Loucy (cell line): ENCODE measurements at regions not wholly inside any gene's neighbourhood (a gene's known extent, or its start where the extent isn't known, plus 50 kb on each side); places are given as distances from the start of the nearest gene placed in this dataset.

Experiments used
- H2AFZ ChIP-seq: fragments of 200-600 bp; sonication (generic); 2 replicates; pipeline ENCODE4 v1.6.0; 2016; ENCODE audit warnings: antibody characterized with exemption, mild to moderate bottlenecking, low read length, moderate library complexity
- H3F3A ChIP-seq: fragments of 200-600 bp; 2 replicates; pipeline ENCODE4 v1.6.0; 2016; ENCODE audit warnings: antibody characterized with exemption, low read depth, mild to moderate bottlenecking
- H3K27me3 ChIP-seq: fragments of 200-600 bp; sonication (generic); 2 replicates; pipeline ENCODE4 v1.6.1; 2014; ENCODE audit warnings: low read length, mild to moderate bottlenecking; ENCODE audit not compliant: insufficient read depth, poor library complexity, severe bottlenecking
- H3K36me3 ChIP-seq: fragments of 200-600 bp; sonication (generic); 2 replicates; pipeline ENCODE4 v1.6.1; 2016; ENCODE audit warnings: low read length; ENCODE audit not compliant: insufficient read depth
- H3K4me1 ChIP-seq: fragments of 200-600 bp; sonication (generic); 2 replicates; pipeline ENCODE4 v1.5.1; 2014; ENCODE audit warnings: low read length, mild to moderate bottlenecking; ENCODE audit not compliant: insufficient read depth, poor library complexity, severe bottlenecking
- H3K4me2 ChIP-seq: fragments of 200-600 bp; sonication (generic); 2 replicates; pipeline ENCODE4 v1.6.0; 2014; ENCODE audit warnings: antibody characterized with exemption, low read length, low read depth, mild to moderate bottlenecking; ENCODE audit not compliant: poor library complexity, severe bottlenecking
- H3K4me3 ChIP-seq: fragments of 200-600 bp; sonication (generic); 2 replicates; pipeline ENCODE4 v1.5.1; 2014; ENCODE audit warnings: low read length, mild to moderate bottlenecking, mixed read lengths; ENCODE audit not compliant: poor library complexity, severe bottlenecking
- H3K79me2 ChIP-seq: fragments of 200-600 bp; sonication (generic); 2 replicates; pipeline ENCODE4 v1.6.1; 2014; ENCODE audit warnings: low read length; ENCODE audit not compliant: insufficient read depth
- H3K9ac ChIP-seq: fragments of 200-600 bp; sonication (generic); 2 replicates; pipeline ENCODE4 v1.6.0; 2014; ENCODE audit warnings: mild to moderate bottlenecking, low read depth, low read length, moderate library complexity; ENCODE audit not compliant: poor library complexity, severe bottlenecking
- H3K9me2 ChIP-seq: fragments of 200-600 bp; sonication (generic); replicated peaks from 2 replicates; pipeline ENCODE4 v1.6.1; 2016; ENCODE audit warnings: low read depth, low read length, mixed read lengths
- H3K9me3 ChIP-seq: fragments of 200-600 bp; sonication (generic); 2 replicates; pipeline ENCODE4 v1.6.1; 2014; ENCODE audit warnings: mild to moderate bottlenecking, antibody characterized with exemption, low read length, low read depth; ENCODE audit not compliant: insufficient read depth
- H4K20me1 ChIP-seq: fragments of 200-600 bp; sonication (generic); 2 replicates; pipeline ENCODE4 v1.6.0; 2014; ENCODE audit warnings: antibody characterized with exemption, low read length, mild to moderate bottlenecking; ENCODE audit not compliant: insufficient read depth, poor library complexity, severe bottlenecking
- EZH2phosphoT487 ChIP-seq: fragments of 200-600 bp; IDR thresholded peaks from 2 replicates; pipeline ENCODE4 v1.6.1; 2018; ENCODE audit warnings: antibody characterized with exemption, mild to moderate bottlenecking, moderate library complexity, borderline replicate concordance
- TF ChIP-seq, protein P1 (sequence below): fragments of 200-600 bp; sonication (generic); conservative IDR thresholded peaks from 2 replicates; pipeline ENCODE4 v1.5.1; 2014; ENCODE audit warnings: mild to moderate bottlenecking, antibody characterized with exemption, low read length

DNA sequence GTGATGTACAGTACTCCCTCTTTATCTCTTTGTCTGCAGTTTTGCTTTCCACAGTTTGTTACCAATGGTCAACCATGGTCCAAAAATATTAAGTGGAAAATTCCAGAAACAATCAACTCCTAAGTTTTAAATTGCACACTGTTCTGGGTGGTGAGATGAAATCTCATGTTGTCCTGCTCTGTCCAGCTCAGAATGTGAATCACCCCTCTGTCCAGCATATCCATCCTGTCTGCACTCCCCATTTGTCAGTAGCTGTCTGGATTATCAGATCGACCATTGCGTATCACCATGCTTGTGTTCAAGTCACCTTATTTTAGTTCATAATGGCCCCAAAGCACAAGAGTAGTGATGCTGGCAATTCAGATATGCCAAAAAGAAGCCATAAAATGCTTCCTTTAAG, 118.2 kb upstream of the PDE4B start:
- Histone ChIP-seq H3K4me1 (no peaks in the 10 kb centered on the region), H3K4me3 (no peak overlapping the region), H3K4me2 (no peak overlapping the region), H3F3A (no peaks in the 10 kb centered on the region), H4K20me1 (no peaks in the 10 kb centered on the region), H2AFZ (no peak overlapping the region), H3K9me3 (no peaks in the 10 kb centered on the region), H3K27me3 (no peaks in the 10 kb centered on the region), H3K9ac (no peak overlapping the region), H3K9me2 (no peaks in the 10 kb centered on the region), H3K36me3 (no peaks in the 10 kb centered on the region), H3K79me2 (no peaks in the 10 kb centered on the region)
- TF ChIP-seq EZH2phosphoT487, result no peak
- TF ChIP-seq, protein P1, sequence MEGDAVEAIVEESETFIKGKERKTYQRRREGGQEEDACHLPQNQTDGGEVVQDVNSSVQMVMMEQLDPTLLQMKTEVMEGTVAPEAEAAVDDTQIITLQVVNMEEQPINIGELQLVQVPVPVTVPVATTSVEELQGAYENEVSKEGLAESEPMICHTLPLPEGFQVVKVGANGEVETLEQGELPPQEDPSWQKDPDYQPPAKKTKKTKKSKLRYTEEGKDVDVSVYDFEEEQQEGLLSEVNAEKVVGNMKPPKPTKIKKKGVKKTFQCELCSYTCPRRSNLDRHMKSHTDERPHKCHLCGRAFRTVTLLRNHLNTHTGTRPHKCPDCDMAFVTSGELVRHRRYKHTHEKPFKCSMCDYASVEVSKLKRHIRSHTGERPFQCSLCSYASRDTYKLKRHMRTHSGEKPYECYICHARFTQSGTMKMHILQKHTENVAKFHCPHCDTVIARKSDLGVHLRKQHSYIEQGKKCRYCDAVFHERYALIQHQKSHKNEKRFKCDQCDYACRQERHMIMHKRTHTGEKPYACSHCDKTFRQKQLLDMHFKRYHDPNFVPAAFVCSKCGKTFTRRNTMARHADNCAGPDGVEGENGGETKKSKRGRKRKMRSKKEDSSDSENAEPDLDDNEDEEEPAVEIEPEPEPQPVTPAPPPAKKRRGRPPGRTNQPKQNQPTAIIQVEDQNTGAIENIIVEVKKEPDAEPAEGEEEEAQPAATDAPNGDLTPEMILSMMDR, result no peak

DNA sequence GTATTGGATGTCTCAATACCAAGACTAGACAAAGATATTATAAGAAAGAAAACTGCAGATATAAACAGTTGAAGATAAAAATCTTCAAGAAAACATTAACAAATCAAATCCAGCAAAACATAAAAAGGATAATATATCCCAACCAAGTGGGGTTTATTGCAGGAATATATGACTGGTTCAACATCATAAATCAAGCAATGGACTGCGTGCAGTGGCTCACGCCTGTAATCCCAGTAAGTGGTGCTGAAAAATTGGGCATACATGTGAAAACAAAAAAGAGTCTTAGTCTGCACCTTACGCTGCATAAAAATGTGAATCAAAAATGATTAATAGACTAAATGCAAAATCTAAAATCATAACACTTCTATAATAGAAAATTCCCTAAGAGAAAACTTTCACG, 112.9 kb upstream of the PDE4B start:
- no peak overlapping the region for H3K4me2 ChIP-seq
- no peaks in the 10 kb centered on the region for H3K4me1 ChIP-seq
- H2AFZ ChIP-seq, result no peak overlapping the region
- no peak overlapping the region for H3K4me3 ChIP-seq
- TF ChIP-seq, protein P1, result no peak
- TF ChIP-seq EZH2phosphoT487, result no peak
- H3K9me3 ChIP-seq, result no peaks in the 10 kb centered on the region
- no peak overlapping the region for H3K9ac ChIP-seq
- no peaks in the 10 kb centered on the region for H3K9me2 ChIP-seq
- no peaks in the 10 kb centered on the region for H3K27me3 ChIP-seq
- no peaks in the 10 kb centered on the region for H3F3A ChIP-seq
- H3K79me2 ChIP-seq, result no peaks in the 10 kb centered on the region
- no peaks in the 10 kb centered on the region for H4K20me1 ChIP-seq
- no peaks in the 10 kb centered on the region for H3K36me3 ChIP-seq

DNA sequence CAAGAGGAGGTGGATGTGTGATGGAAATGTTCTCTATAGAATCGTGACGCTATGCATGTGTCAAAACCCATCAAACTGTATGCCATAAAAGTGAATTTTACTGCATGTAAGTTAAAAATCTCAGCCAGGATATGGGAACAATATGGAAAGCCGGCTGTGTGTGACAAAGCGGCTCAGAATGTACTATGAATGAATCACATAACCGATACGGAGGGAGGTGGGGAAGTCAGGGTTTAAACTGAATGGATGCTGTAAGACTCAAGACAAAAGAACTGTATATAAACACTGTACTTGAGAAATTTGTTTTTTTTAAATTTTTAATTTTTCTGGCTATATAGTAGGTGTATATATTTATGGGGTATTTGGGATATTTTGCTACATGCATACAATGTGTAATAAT, 111.6 kb upstream of the PDE4B start:
- Histone ChIP-seq H3K9me3 (no peaks in the 10 kb centered on the region), H3K79me2 (no peaks in the 10 kb centered on the region), H2AFZ (no peak overlapping the region), H3K27me3 (no peaks in the 10 kb centered on the region), H4K20me1 (no peaks in the 10 kb centered on the region), H3K4me2 (no peak overlapping the region), H3K4me3 (no peak overlapping the region), H3K9ac (no peak overlapping the region), H3K9me2 (no peaks in the 10 kb centered on the region), H3K36me3 (no peaks in the 10 kb centered on the region), H3K4me1 (no peaks in the 10 kb centered on the region), H3F3A (no peaks in the 10 kb centered on the region)
- TF ChIP-seq EZH2phosphoT487, result no peak
- TF ChIP-seq, protein P1, result no peak
